ENCODE measurements at regions not wholly inside any gene's neighbourhood (a gene's known extent, or its start where the extent isn't known, plus 50 kb on each side); places are given as distances from the start of the nearest gene placed in this dataset.

DNA sequence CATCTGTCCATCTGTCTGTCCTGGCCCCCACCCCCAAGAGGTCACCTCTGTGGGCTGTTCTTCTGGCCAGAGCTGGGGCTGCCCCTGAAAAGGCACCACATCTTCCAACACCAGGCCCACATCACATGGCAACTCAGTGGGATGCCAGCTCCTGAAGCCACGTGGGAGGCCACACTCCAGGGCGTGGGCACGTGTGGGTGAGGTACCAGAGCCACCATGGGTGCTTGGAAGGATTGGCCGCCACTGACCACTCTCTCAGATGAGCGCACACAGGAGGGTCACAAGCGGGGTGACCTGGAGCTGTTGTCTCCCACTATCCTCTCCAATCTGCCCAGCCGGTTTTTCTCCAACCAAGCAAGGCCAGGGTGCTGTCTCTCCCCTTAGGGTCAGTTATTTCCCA lies 197.9 kb downstream of the TFCP2L1 start:
- Histone ChIP-seq H3K9me3 (replicated peaks) (peaks cover 3% of the 10 kb centered on the region), H3K4me3 (no peak overlapping the region), H3K36me3 (no peaks in the 10 kb centered on the region), H3K27me3 (ENCODE audit: low read depth) (peaks cover 30% of the 10 kb centered on the region), H3K27ac (replicated peaks) (no peak overlapping the region), H3K4me1 (no peaks in the 10 kb centered on the region)
- DNase-seq: no peak
- TF ChIP-seq, protein P1, sequence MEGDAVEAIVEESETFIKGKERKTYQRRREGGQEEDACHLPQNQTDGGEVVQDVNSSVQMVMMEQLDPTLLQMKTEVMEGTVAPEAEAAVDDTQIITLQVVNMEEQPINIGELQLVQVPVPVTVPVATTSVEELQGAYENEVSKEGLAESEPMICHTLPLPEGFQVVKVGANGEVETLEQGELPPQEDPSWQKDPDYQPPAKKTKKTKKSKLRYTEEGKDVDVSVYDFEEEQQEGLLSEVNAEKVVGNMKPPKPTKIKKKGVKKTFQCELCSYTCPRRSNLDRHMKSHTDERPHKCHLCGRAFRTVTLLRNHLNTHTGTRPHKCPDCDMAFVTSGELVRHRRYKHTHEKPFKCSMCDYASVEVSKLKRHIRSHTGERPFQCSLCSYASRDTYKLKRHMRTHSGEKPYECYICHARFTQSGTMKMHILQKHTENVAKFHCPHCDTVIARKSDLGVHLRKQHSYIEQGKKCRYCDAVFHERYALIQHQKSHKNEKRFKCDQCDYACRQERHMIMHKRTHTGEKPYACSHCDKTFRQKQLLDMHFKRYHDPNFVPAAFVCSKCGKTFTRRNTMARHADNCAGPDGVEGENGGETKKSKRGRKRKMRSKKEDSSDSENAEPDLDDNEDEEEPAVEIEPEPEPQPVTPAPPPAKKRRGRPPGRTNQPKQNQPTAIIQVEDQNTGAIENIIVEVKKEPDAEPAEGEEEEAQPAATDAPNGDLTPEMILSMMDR (IDR thresholded peaks at IDR 0.05; ENCODE audit: borderline replicate concordance): no peak
- intact Hi-C loops (cut with micrococcal nuclease): no loop called here

DNA sequence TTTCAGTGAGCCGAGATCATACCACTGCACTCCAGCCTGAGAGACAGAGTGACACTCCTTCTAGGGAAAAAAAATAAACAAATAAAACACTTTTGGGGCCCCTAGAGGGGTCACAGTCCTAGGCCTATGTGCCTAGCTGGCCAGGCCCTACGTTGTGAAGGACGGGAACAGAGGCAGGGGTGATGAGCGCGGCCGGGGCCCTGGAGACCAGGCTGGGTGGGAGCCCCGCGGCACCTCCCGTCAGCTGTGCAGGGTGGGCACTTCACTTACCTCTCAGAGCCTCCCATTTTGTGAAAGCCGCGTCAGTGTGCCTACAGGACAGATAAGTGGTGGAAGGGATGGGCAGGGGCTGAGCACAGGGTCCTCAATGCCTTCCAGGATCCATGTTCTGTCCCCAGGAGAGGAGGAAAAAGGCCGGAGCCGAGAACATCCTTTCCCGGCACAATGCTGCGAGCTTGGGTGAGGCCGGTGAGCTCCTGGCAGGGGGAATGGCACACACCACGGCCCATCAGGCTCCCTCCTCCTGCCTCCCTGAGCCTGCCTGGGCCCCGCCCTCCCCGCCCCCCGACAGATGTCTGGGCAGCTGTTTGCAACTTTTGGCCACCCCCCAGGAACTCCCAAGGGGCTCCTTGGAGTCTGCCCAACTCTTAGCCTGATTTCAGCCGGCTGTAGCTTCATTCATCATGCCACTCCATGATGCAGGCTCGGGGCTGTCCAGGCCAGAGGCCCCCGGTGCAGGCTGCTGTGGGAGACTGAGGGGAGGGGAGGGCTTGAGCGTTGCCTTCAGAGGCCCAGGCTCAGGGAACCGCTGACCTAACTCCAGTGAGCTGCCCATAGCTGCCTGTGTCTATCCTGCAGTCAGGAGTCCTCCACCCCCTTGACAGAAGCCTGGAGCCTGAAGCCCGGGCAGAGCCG lies 196.5 kb downstream of the TFCP2L1 start:
- no peak overlapping the region for H3K27ac ChIP-seq (replicated peaks)
- intact Hi-C loops (cut with micrococcal nuclease): no loop called here
- TF ChIP-seq, protein P1 (IDR thresholded peaks at IDR 0.05; ENCODE audit: borderline replicate concordance): no peak
- peak; percentile 59 for DNase-seq
- H3K4me1 ChIP-seq: no peaks in the 10 kb centered on the region
- H3K27me3 ChIP-seq (ENCODE audit: low read depth): peaks cover 18% of the 10 kb centered on the region
- no peaks in the 10 kb centered on the region for H3K36me3 ChIP-seq
- H3K9me3 ChIP-seq (replicated peaks): peaks cover 5% of the 10 kb centered on the region
- H3K4me3 ChIP-seq: no peak overlapping the region

DNA sequence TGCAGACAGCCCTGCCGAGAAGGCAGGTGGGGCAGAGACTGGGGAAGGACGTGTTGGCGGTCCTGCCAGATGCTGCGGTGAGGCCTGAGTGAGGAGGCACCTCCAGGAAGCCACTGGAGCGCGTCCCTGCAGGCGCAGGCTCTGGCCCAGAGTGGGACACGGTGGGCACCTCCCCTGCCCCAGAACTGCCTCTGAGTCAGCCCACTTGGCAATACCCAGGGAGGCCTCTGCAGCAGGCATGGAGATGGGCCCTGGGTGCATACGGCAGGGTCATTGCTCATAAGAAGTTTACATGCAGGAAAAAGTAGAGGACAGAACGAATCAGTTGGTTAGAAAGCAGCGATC lies 195.9 kb downstream of the TFCP2L1 start:
- Histone ChIP-seq H3K9me3 (replicated peaks) (peaks cover 5% of the 10 kb centered on the region), H3K4me1 (no peaks in the 10 kb centered on the region), H3K27ac (replicated peaks) (no peak overlapping the region), H3K27me3 (ENCODE audit: low read depth) (peaks cover 12% of the 10 kb centered on the region), H3K4me3 (no peak overlapping the region), H3K36me3 (no peaks in the 10 kb centered on the region)
- intact Hi-C loops (cut with micrococcal nuclease): no loop called here
- no peak for DNase-seq
- TF ChIP-seq, protein P1 (IDR thresholded peaks at IDR 0.05; ENCODE audit: borderline replicate concordance): no peak

DNA sequence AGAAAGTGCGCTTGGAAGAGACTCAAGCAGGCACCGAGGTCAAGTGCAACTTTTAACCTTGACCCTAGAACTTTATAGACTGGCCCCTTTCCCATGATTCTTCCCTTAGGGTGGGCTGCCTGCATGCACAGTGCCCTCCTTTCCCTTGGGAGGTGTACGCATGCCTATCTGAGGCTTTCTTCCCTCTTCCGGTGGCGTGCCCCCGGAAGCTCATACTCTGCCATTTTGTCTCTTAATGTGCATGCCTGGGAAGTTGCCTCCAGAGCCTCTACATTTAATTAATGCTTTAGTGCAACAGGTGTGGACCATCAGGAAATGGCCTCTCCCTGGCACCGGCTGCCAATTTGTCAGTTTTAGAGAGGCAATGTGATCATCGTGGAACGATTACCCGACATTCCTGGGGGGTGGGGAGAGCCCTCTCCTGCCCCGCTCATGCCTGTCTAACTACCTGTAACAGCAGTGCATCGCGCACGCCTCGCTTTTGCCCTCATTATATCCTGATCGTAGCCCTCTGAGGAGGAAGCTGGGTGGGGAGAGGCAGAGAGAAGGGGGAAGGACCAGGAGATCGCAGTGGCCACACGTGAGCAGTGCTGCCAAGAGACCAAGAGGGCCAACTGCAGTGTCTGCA lies 194.8 kb downstream of the TFCP2L1 start:
- Histone ChIP-seq H3K4me3 (no peak overlapping the region), H3K27ac (replicated peaks) (no peak overlapping the region), H3K27me3 (ENCODE audit: low read depth) (peaks cover 16% of the 10 kb centered on the region), H3K36me3 (no peaks in the 10 kb centered on the region), H3K4me1 (no peaks in the 10 kb centered on the region), H3K9me3 (replicated peaks) (peaks cover 5% of the 10 kb centered on the region)
- DNase-seq: no peak
- intact Hi-C loops (cut with micrococcal nuclease): no loop called here
- TF ChIP-seq, protein P1 (IDR thresholded peaks at IDR 0.05; ENCODE audit: borderline replicate concordance): no peak

DNA sequence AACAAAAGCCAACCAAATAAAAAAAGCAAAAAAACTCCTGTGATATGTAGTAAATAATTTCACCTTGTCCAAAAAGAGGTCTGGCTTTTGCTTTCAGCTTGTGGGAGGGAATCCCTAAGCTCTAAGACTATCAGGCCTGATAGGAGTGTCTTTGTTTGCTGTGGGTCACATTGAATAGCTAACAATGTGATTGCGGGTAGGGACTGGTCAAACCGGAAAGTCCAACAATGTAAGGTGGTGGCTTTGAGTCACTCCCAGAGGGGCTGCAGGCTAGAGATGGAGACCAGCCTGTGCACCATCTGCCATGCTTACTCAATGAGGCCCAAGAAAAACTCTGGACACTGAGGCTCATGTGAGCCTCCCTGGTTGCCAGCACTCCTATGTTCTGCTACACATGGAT lies 192.9 kb downstream of the TFCP2L1 start:
- Histone ChIP-seq H3K27me3 (ENCODE audit: low read depth) (peaks cover 22% of the 10 kb centered on the region), H3K27ac (replicated peaks) (no peak overlapping the region), H3K36me3 (no peaks in the 10 kb centered on the region), H3K4me3 (no peak overlapping the region), H3K9me3 (replicated peaks) (peaks cover 5% of the 10 kb centered on the region), H3K4me1 (no peaks in the 10 kb centered on the region)
- intact Hi-C loops (cut with micrococcal nuclease): no loop called here
- no peak for DNase-seq
- TF ChIP-seq, protein P1 (IDR thresholded peaks at IDR 0.05; ENCODE audit: borderline replicate concordance): no peak

All from left ventricle myocardium inferior (tissue), 1 donor.